ENCODE measurements at regions not wholly inside any gene's neighbourhood (a gene's known extent, or its start where the extent isn't known, plus 50 kb on each side); places are given as distances from the start of the nearest gene placed in this dataset. TPM values are rescaled to one million over a fixed set of nuclear protein-coding genes. Genes with fewer than 3 reads are reported as not detected.
"Not testable (repeated sequence)": the region's sequence is repeated elsewhere in the genome, so short reads cannot be mapped to it uniquely, and the experiment has no call there.

- not testable (repeated sequence) for H3K27ac ChIP-seq (ENCODE audit: low read depth in 2 of 2, low read length in 2 of 2); FAIRE-seq
Observed at GRCh38 chr16:21545664-21546326, 53.6 kb upstream of the METTL9 start.

GRCh38 chr16:21549396-21549795, 50.0 kb upstream of the METTL9 start:
- H3K9ac ChIP-seq (ENCODE audit: low read length in 3 of 3); H3K4me1 ChIP-seq (ENCODE audit: control insufficient read depth in 2 of 3, insufficient read depth in 2 of 3, low read depth in 1 of 3, low read length in 3 of 3); FAIRE-seq; intact Hi-C loops (cut with DNase I); H3K27ac ChIP-seq (ENCODE audit: low read depth in 2 of 2, low read length in 2 of 2); H3K9me3 ChIP-seq (ENCODE audit: control insufficient read depth in 2 of 3, insufficient read depth in 1 of 3, low read length in 3 of 3); H3K36me3 ChIP-seq (ENCODE audit: control insufficient read depth in 2 of 3, insufficient read depth in 3 of 3, low read length in 3 of 3); H3K27me3 ChIP-seq (ENCODE audit: control insufficient read depth, insufficient read depth, low read length); H3K4me3 ChIP-seq (ENCODE audit: low read length in 3 of 3): not testable (repeated sequence)
- peak in 1 of 5 donors; percentile 16 for DNase-seq

More at GRCh38 chr16:21545664-21546326, 53.6 kb upstream of the METTL9 start:
- H3K36me3 ChIP-seq (ENCODE audit: control insufficient read depth in 2 of 3, insufficient read depth in 3 of 3, low read length in 3 of 3); H3K4me1 ChIP-seq (ENCODE audit: control insufficient read depth in 2 of 3, insufficient read depth in 2 of 3, low read depth in 1 of 3, low read length in 3 of 3); H3K4me3 ChIP-seq (ENCODE audit: low read length in 3 of 3); H3K27me3 ChIP-seq (ENCODE audit: control insufficient read depth, insufficient read depth, low read length); H3K9me3 ChIP-seq (ENCODE audit: control insufficient read depth in 2 of 3, insufficient read depth in 1 of 3, low read length in 3 of 3); intact Hi-C loops (cut with DNase I); H3K9ac ChIP-seq (ENCODE audit: low read length in 3 of 3): not testable (repeated sequence)
- DNase-seq, result peak in 1 of 5 donors; percentile 78

Small RNAs in the stretch of these regions (microRNA-seq; reads per million reads assigned to microRNA genes)
- gene MIR3680-1, result not detected
